ENCODE measurements at regions not wholly inside any gene's neighbourhood (a gene's known extent, or its start where the extent isn't known, plus 50 kb on each side); places are given as distances from the start of the nearest gene placed in this dataset.

GRCh38 chr5:5585751-5586341 is 163.4 kb downstream of the ICE1 start:
- Histone ChIP-seq H3K9me3 (no peaks in the 10 kb centered on the region), H3K36me3 (no peaks in the 10 kb centered on the region), H3K4me1 (no peaks in the 10 kb centered on the region), H3K27me3 (no peaks in the 10 kb centered on the region), H3K4me3 (no peak overlapping the region), H3K27ac (no peak overlapping the region)
- FAIRE-seq (no peak), DNase-seq (no peak), ATAC-seq (peak in 1 of 4 donors; percentile 34)
- intact Hi-C loops (cut with DNase I), result no loop called here
- 53 to 57% methylated on average over 6 of the region's 6 CpGs for WGBS, 2 donors
- TF ChIP-seq CTCF (IDR thresholded peaks at IDR 0.05), result no peak

DNA sequence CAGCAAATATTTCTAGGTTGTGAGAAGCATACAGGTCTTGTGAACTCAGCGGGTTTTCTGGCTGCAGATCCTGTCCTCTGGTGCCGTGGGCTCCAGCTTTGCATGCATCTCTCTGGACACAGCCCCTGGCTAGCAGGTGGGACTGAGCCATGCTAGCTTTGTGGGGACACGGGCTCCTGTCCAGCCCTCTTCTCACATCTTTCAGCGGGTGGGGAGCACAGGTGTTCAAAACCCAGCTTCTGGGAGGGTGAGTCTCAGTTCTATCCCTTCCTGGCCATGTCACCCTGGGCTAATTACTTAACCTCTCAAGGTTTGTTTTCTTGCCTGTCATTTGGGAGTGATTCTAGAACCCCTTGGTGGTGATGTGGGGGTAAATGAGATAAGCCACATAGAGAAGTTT is 162.3 kb downstream of the ICE1 start:
- FAIRE-seq (no peak), DNase-seq (no peak), ATAC-seq (no peak)
- H3K4me1 ChIP-seq, result no peaks in the 10 kb centered on the region
- no peak for TF ChIP-seq CTCF (IDR thresholded peaks at IDR 0.05)
- intact Hi-C loops (cut with DNase I), result no loop called here
- WGBS, 2 donors, result 45 to 60% methylated on average over 4 of the region's 4 CpGs
- H3K27ac ChIP-seq, result no peak overlapping the region
- no peaks in the 10 kb centered on the region for H3K27me3 ChIP-seq
- no peak overlapping the region for H3K4me3 ChIP-seq
- H3K36me3 ChIP-seq, result no peaks in the 10 kb centered on the region
- no peaks in the 10 kb centered on the region for H3K9me3 ChIP-seq

DNA sequence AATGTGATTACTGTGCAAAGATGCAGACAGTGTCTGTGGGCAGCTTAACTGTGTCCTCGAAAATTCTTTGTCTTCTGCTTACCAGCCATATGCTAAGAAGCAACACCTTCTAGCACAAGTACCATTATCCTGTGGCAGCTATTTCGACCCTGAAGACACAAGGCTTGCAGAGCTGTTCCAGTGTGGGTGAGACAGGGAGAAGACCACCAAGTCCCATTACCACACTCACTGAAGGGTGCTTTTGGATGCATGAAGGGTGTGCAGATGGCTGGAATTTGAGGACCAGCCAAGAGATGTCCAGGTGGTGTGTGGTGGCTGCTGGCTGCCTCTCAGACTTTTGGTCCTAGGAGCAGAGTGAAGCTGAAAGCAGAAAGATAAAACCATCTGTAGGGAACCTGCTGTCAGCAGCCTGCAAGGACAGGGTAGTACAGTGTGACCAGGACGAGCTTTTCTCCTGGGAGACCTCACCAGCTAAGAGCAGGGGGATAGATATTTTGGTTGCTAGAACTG is 161.8 kb downstream of the ICE1 start:
- no peaks in the 10 kb centered on the region for H3K4me1 ChIP-seq
- no peak overlapping the region for H3K4me3 ChIP-seq
- H3K9me3 ChIP-seq, result no peaks in the 10 kb centered on the region
- no peaks in the 10 kb centered on the region for H3K36me3 ChIP-seq
- intact Hi-C loops (cut with DNase I), result no loop called here
- H3K27me3 ChIP-seq, result no peaks in the 10 kb centered on the region
- TF ChIP-seq CTCF (IDR thresholded peaks at IDR 0.05), result no peak
- FAIRE-seq (no peak), DNase-seq (no peak), ATAC-seq (no peak)
- H3K27ac ChIP-seq, result no peak overlapping the region
- WGBS, 2 donors, result 38 to 47% methylated on average over 3 of the region's 3 CpGs

GRCh38 chr5:5583832-5584231 is 161.4 kb downstream of the ICE1 start:
- DNase-seq (no peak), FAIRE-seq (no peak), ATAC-seq (no peak)
- intact Hi-C loops (cut with DNase I), result no loop called here
- Histone ChIP-seq H3K9me3 (no peaks in the 10 kb centered on the region), H3K27ac (no peak overlapping the region), H3K36me3 (no peaks in the 10 kb centered on the region), H3K27me3 (no peaks in the 10 kb centered on the region), H3K4me3 (no peak overlapping the region), H3K4me1 (no peaks in the 10 kb centered on the region)
- 61 to 78% methylated on average over 5 of the region's 5 CpGs for WGBS, 2 donors
- TF ChIP-seq CTCF (IDR thresholded peaks at IDR 0.05), result no peak

- H3K4me3 ChIP-seq, result no peak overlapping the region
- no peak for ATAC-seq
- H3K27ac ChIP-seq, result no peak overlapping the region
- WGBS, 2 donors, result 63 to 78% methylated on average over 5 of the region's 5 CpGs
- no peak for FAIRE-seq
- no peak for TF ChIP-seq CTCF (IDR thresholded peaks at IDR 0.05)
- H3K36me3 ChIP-seq, result no peaks in the 10 kb centered on the region
- no peaks in the 10 kb centered on the region for H3K27me3 ChIP-seq
- no peaks in the 10 kb centered on the region for H3K4me1 ChIP-seq
- no peaks in the 10 kb centered on the region for H3K9me3 ChIP-seq
- DNase-seq, result no peak
- intact Hi-C loops (cut with DNase I), result no loop called here
Observed at GRCh38 chr5:5583023-5583765, 160.7 kb downstream of the ICE1 start.
